ENCODE measurements at regions not wholly inside any gene's neighbourhood (a gene's known extent, or its start where the extent isn't known, plus 50 kb on each side); places are given as distances from the start of the nearest gene placed in this dataset.

- no peak overlapping the region for H3K4me3 ChIP-seq (ENCODE audit: insufficient read depth, low read depth, low read length)
- H2BK120ac ChIP-seq (ENCODE audit: low read depth, low read length), result no peak overlapping the region
- H2BK5ac ChIP-seq (ENCODE audit: low read depth, low read length, poor library complexity, severe bottlenecking), result no peak overlapping the region
- no CpG with 5 or more reads among the region's 2 CpGs for WGBS, 2 experiments (ENCODE audit: extremely low coverage in 2 of 2, insufficient read length in 1 of 2)
- ATAC-seq (ENCODE audit: low read depth) (no peak), DNase-seq (no peak)
- H3K14ac ChIP-seq (replicated peaks; ENCODE audit: low read depth, low read length), result no peak overlapping the region
- no peak for TF ChIP-seq NFE2L2 (IDR thresholded peaks at IDR 0.05; ENCODE audit: low read depth, low read length)
- no peak for TF ChIP-seq SMC3 (IDR thresholded peaks at IDR 0.05; ENCODE audit: low read depth, low read length)
- no peak for TF ChIP-seq CEBPB (IDR thresholded peaks at IDR 0.05; ENCODE audit: low read depth, low read length)
- no peak for TF ChIP-seq MAZ (IDR thresholded peaks at IDR 0.05; ENCODE audit: borderline replicate concordance, low read depth, low read length)
- TF ChIP-seq RCOR1 (IDR thresholded peaks at IDR 0.05; ENCODE audit: insufficient replicate concordance, low read length), result no peak
- no peak for TF ChIP-seq POLR2A (IDR thresholded peaks at IDR 0.05; ENCODE audit: low read depth, low read length)
- no peak for TF ChIP-seq ELK1 (IDR thresholded peaks at IDR 0.05; ENCODE audit: borderline replicate concordance, low read depth, low read length)
- no peak for TF ChIP-seq RFX5 (IDR thresholded peaks at IDR 0.05; ENCODE audit: low read depth, low read length)
- no peak for TF ChIP-seq CHD1 (IDR thresholded peaks at IDR 0.05; ENCODE audit: low read depth, low read length)
- TF ChIP-seq, protein P1, sequence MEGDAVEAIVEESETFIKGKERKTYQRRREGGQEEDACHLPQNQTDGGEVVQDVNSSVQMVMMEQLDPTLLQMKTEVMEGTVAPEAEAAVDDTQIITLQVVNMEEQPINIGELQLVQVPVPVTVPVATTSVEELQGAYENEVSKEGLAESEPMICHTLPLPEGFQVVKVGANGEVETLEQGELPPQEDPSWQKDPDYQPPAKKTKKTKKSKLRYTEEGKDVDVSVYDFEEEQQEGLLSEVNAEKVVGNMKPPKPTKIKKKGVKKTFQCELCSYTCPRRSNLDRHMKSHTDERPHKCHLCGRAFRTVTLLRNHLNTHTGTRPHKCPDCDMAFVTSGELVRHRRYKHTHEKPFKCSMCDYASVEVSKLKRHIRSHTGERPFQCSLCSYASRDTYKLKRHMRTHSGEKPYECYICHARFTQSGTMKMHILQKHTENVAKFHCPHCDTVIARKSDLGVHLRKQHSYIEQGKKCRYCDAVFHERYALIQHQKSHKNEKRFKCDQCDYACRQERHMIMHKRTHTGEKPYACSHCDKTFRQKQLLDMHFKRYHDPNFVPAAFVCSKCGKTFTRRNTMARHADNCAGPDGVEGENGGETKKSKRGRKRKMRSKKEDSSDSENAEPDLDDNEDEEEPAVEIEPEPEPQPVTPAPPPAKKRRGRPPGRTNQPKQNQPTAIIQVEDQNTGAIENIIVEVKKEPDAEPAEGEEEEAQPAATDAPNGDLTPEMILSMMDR (conservative IDR thresholded peaks at IDR 0.05; ENCODE audit: low read depth, low read length), result no peak
- TF ChIP-seq FOS (IDR thresholded peaks at IDR 0.05; ENCODE audit: low read depth, low read length), result no peak
- no peak for TF ChIP-seq RAD21 (IDR thresholded peaks at IDR 0.05; ENCODE audit: low read length)
- no peak overlapping the region for H3K56ac ChIP-seq (ENCODE audit: extremely low read depth, insufficient read depth, low read length)
- no peak overlapping the region for H4K91ac ChIP-seq (ENCODE audit: insufficient read depth, low read depth, low read length)
- H2AFZ ChIP-seq (replicated peaks; ENCODE audit: low read length, poor library complexity), result no peak overlapping the region
- in situ Hi-C loops (cut with MboI; ENCODE audit: low sequenced_read_pairs) (no loop called here), intact Hi-C loops (cut with micrococcal nuclease) (no loop called here), dilution Hi-C loops (cut with HindIII; ENCODE audit: low sequenced_read_pairs, unreplicated experiment) (no loop called here)
- H2AK9ac ChIP-seq (replicated peaks; ENCODE audit: low read depth, low read length, poor library complexity), result no peak overlapping the region
- H3K4me1 ChIP-seq (ENCODE audit: control insufficient read depth, insufficient read depth, low read length), result no peaks in the 10 kb centered on the region
- no peak overlapping the region for H3K4ac ChIP-seq (ENCODE audit: low read depth, low read length)
- H2BK20ac ChIP-seq (ENCODE audit: low read depth, low read length), result no peak overlapping the region
- ChIA-PET CTCF (no interaction called here), POLR2A (ENCODE audit: unreplicated experiment) (no interaction called here)
- no peak overlapping the region for H2BK15ac ChIP-seq (ENCODE audit: low read depth, low read length)
- H3K27me3 ChIP-seq (ENCODE audit: control insufficient read depth, insufficient read depth, low read length), result no peaks in the 10 kb centered on the region
- peaks cover 0 to 3% of the 10 kb centered on the region in 2 experiments; a peak in 1 of 4 replicates for H3K79me1 ChIP-seq (ENCODE audit: low read depth in 1 of 2, low read length in 2 of 2)
- no peak overlapping the region for H3K27ac ChIP-seq (ENCODE audit: insufficient read depth, low read length)
- no TSS peak for BruUV-seq (replicated peaks)
- peaks cover 2% of the 10 kb centered on the region; the same call in 1 of the 2 replicates for H3K9me1 ChIP-seq (ENCODE audit: insufficient read depth, low read length)
- no peak overlapping the region for H2AK5ac ChIP-seq (ENCODE audit: low read depth, low read length)
- H3K9me3 ChIP-seq (ENCODE audit: control insufficient read depth, insufficient read depth, low read length), result no peaks in the 10 kb centered on the region
- H3K18ac ChIP-seq (ENCODE audit: low read depth, low read length), result no peak overlapping the region
- H4K20me1 ChIP-seq (ENCODE audit: insufficient read depth, low read length), result no peaks in the 10 kb centered on the region
- no peak overlapping the region for H3K23ac ChIP-seq (ENCODE audit: low read depth, low read length)
- H3K4me2 ChIP-seq (ENCODE audit: low read depth, low read length), result no peak overlapping the region
- no peak overlapping the region for H3K9ac ChIP-seq (ENCODE audit: low read depth, low read length)
- H4K5ac ChIP-seq (ENCODE audit: low read depth, low read length), result no peak overlapping the region
- H4K8ac ChIP-seq (ENCODE audit: low read depth in 2 of 2, low read length in 2 of 2), result no peak overlapping the region
- H3K36me3 ChIP-seq (ENCODE audit: control insufficient read depth, insufficient read depth, low read length), result no peaks in the 10 kb centered on the region
These were observed 58.4 kb upstream of the MINAR1 start for GRCh38 chr15:79373728-79374127.

Measured in IMR-90 (cell line).